PC-3 (cell line): ENCODE measurements at regions not wholly inside any gene's neighbourhood (a gene's known extent, or its start where the extent isn't known, plus 50 kb on each side); places are given as distances from the start of the nearest gene placed in this dataset.

Experiments
- ATAC-seq: fragments of 200-7000 bp; cut with Tn5 transposase; 2 replicates; pipeline ENCODE4 v1.9.1; 2020; ENCODE audit warnings: mild to moderate bottlenecking, moderate library complexity
- BruUV-seq: library from RNA; stranded (reverse); fragments of 400-500 nt; replicated peaks from 2 replicates; lab custom pipeline; 2021; lab: Mats Ljungman, UMichigan
- CTCF ChIA-PET: fragments of 300-600 bp; sonication (Branson Sonifier 250); formaldehyde crosslinking; loops from one replicate; lab custom pipeline; 2022; ENCODE audit warnings: antibody characterized with exemption; lab: Charles Lee
- POLR2A ChIA-PET: fragments of 300-600 bp; sonication (Branson Sonifier 250); formaldehyde crosslinking; loops from one replicate; lab custom pipeline; 2022; ENCODE audit warnings: antibody characterized with exemption; ENCODE audit not compliant: unreplicated experiment; lab: Charles Lee
- DNase-seq: peaks from one replicate; pipeline ENCODE4 v3.0.0-alpha.2; 2015
- H2AFZ ChIP-seq: fragments of 300-600 bp; sonication (generic); 2 replicates; pipeline ENCODE4 v1.6.0; 2016; ENCODE audit warnings: antibody characterized with exemption, low read length
- H3F3A ChIP-seq: fragments of 300-600 bp; sonication (generic); one replicate; pipeline ENCODE4 v1.6.0; 2017; ENCODE audit warnings: antibody characterized with exemption, low read length, control low read depth, mild to moderate bottlenecking; ENCODE audit not compliant: unreplicated experiment
- H3K27ac ChIP-seq: fragments of 300-600 bp; sonication (generic); 2 replicates; pipeline ENCODE4 v1.5.1; 2016; ENCODE audit warnings: mild to moderate bottlenecking, low read length
- H3K27me3 ChIP-seq: fragments of 300-600 bp; sonication (generic); 2 replicates; pipeline ENCODE4 v1.6.1; 2016; ENCODE audit warnings: low read length, mixed read lengths
- H3K36me3 ChIP-seq: fragments of 300-600 bp; sonication (generic); 2 replicates; pipeline ENCODE4 v1.6.1; 2016; ENCODE audit warnings: low read depth, mixed run types, low read length, mixed read lengths
- H3K4me1 ChIP-seq: fragments of 300-600 bp; sonication (generic); 2 replicates; pipeline ENCODE4 v1.5.1; 2016; ENCODE audit warnings: low read length; ENCODE audit not compliant: insufficient read depth
- H3K4me2 ChIP-seq: fragments of 300-600 bp; sonication (generic); 2 replicates; pipeline ENCODE4 v1.6.0; 2016; ENCODE audit warnings: low read length
- H3K4me3 ChIP-seq: fragments of 300-600 bp; sonication (generic); 2 replicates; pipeline ENCODE4 v1.5.1; 2016; ENCODE audit warnings: mild to moderate bottlenecking, low read length, mixed read lengths
- H3K79me2 ChIP-seq: fragments of 300-600 bp; sonication (generic); 2 replicates; pipeline ENCODE4 v1.6.1; 2017; ENCODE audit warnings: low read length, mixed read lengths
- H3K9ac ChIP-seq: fragments of 300-600 bp; sonication (generic); 2 replicates; pipeline ENCODE4 v1.6.0; 2016; ENCODE audit warnings: mild to moderate bottlenecking, low read length
- H3K9me2 ChIP-seq: fragments of 300-600 bp; sonication (generic); replicated peaks from 2 replicates; pipeline ENCODE4 v1.6.1; 2016; ENCODE audit warnings: mixed run types, low read length, mixed read lengths
- H3K9me3 ChIP-seq: fragments of 300-600 bp; sonication (generic); 2 replicates; pipeline ENCODE4 v1.6.1; 2016; ENCODE audit warnings: low read length, mixed read lengths
- H4K20me1 ChIP-seq: fragments of 300-600 bp; sonication (generic); 2 replicates; pipeline ENCODE4 v1.6.1; 2016; ENCODE audit warnings: low read length, mixed read lengths
- EZH2 ChIP-seq: fragments of 300-600 bp; sonication (generic); IDR thresholded peaks from one replicate; pipeline ENCODE4 v1.6.1; 2017; ENCODE audit warnings: antibody characterized with exemption, mild to moderate bottlenecking, low read length; ENCODE audit not compliant: unreplicated experiment
- EZH2phosphoT487 ChIP-seq: fragments of 300-600 bp; sonication (generic); IDR thresholded peaks from 2 replicates; pipeline ENCODE4 v1.6.1; 2018; ENCODE audit warnings: mild to moderate bottlenecking, antibody characterized with exemption, low read length, borderline replicate concordance
- intact Hi-C: fragments of 100-400 bp; cut with micrococcal nuclease; formaldehyde crosslinking; loops from 2 replicates; pipeline ENCODE4 v1.9.0; 2023
- TF ChIP-seq, protein P1 (sequence below): fragments of 300-600 bp; sonication (generic); conservative IDR thresholded peaks from 2 replicates; pipeline ENCODE4 v1.5.1; 2017; ENCODE audit warnings: antibody characterized with exemption, low read depth, mild to moderate bottlenecking, low read length

DNA sequence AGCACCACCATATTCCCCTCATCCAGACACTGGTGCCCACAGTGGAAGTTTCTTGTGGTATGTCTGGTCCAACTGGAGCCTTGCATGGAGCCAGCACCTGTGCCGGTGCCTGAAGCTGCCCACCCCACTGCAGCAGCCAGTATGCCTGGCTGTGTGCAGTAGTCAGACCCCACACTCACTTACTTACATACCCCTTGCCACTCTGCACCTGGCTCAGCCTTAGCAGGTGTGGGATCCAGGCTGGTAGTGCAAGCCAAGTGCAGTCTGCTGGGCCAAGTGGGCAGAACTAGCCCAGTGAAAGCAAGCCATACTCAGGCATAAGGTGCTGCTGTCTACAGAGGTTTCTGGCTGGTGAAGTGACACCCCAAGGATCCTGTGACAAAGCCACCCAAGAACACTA, 871.4 kb upstream of the C9orf72 start:
- Histone ChIP-seq H3K9ac (no peak overlapping the region), H3K4me1 (no peaks in the 10 kb centered on the region), H3K4me3 (no peak overlapping the region), H4K20me1 (no peaks in the 10 kb centered on the region), H3K4me2 (no peak overlapping the region), H2AFZ (no peak overlapping the region), H3K9me2 (no peaks in the 10 kb centered on the region), H3F3A (no peaks in the 10 kb centered on the region), H3K27me3 (no peaks in the 10 kb centered on the region), H3K36me3 (no peaks in the 10 kb centered on the region), H3K79me2 (no peaks in the 10 kb centered on the region), H3K9me3 (no peaks in the 10 kb centered on the region), H3K27ac (no peak overlapping the region)
- no TSS peak for BruUV-seq
- TF ChIP-seq EZH2phosphoT487 = no peak
- TF ChIP-seq, protein P1, sequence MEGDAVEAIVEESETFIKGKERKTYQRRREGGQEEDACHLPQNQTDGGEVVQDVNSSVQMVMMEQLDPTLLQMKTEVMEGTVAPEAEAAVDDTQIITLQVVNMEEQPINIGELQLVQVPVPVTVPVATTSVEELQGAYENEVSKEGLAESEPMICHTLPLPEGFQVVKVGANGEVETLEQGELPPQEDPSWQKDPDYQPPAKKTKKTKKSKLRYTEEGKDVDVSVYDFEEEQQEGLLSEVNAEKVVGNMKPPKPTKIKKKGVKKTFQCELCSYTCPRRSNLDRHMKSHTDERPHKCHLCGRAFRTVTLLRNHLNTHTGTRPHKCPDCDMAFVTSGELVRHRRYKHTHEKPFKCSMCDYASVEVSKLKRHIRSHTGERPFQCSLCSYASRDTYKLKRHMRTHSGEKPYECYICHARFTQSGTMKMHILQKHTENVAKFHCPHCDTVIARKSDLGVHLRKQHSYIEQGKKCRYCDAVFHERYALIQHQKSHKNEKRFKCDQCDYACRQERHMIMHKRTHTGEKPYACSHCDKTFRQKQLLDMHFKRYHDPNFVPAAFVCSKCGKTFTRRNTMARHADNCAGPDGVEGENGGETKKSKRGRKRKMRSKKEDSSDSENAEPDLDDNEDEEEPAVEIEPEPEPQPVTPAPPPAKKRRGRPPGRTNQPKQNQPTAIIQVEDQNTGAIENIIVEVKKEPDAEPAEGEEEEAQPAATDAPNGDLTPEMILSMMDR = no peak
- no peak for TF ChIP-seq EZH2
- CTCF ChIA-PET = no interaction called here
- ATAC-seq = no peak
- intact Hi-C loops = no loop called here
- POLR2A ChIA-PET = no interaction called here
- no peak for DNase-seq

DNA sequence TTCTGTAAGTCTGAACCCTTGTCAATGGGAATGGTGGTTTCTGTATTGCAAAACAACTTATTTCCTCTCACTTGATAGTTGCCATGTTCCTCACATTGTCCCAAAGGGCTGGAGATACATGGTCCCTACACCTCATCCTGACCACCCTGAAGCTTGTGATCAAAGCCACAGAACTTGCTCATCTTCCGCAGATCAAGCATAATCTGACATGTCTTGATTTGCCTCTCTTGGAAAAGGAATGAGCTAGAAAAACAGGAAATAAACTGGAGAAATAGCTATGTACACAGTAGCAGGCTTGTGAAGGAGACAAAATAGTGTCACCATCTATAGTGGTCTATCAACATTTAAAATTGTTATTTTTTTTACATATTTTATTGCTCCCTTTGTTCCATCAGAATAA, 871.9 kb upstream of the C9orf72 start:
- no peaks in the 10 kb centered on the region for H3K79me2 ChIP-seq
- no peak overlapping the region for H3K9ac ChIP-seq
- no peak for TF ChIP-seq EZH2
- no peak for TF ChIP-seq EZH2phosphoT487
- TF ChIP-seq, protein P1 = no peak
- no peaks in the 10 kb centered on the region for H3K36me3 ChIP-seq
- no peak overlapping the region for H2AFZ ChIP-seq
- intact Hi-C loops = no loop called here
- H3K4me3 ChIP-seq = no peak overlapping the region
- no peak for ATAC-seq
- no peaks in the 10 kb centered on the region for H3K4me1 ChIP-seq
- no peaks in the 10 kb centered on the region for H3K9me3 ChIP-seq
- H4K20me1 ChIP-seq = no peaks in the 10 kb centered on the region
- BruUV-seq = no TSS peak
- CTCF ChIA-PET = no interaction called here
- POLR2A ChIA-PET = no interaction called here
- H3K9me2 ChIP-seq = no peaks in the 10 kb centered on the region
- H3K27ac ChIP-seq = no peak overlapping the region
- DNase-seq = no peak
- H3F3A ChIP-seq = no peaks in the 10 kb centered on the region
- H3K27me3 ChIP-seq = no peaks in the 10 kb centered on the region
- no peak overlapping the region for H3K4me2 ChIP-seq

DNA sequence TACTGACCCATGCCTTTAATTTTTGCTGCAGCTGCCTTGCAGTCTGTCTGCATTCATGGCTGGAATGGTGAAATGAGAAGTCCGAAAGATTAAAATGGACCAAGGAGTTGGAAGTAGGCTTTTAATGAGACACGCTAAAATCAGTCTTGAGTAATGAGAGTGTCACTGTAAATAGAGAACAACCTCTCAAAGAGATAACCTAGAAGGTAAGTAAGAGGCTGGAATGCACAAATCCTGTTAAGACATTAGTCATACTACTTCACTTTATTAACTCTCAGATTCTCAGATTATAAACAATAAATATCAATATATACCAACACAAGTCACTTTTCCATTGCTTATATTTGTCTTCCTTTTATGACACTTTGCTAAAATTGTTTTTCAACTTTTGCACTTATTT, 880.6 kb upstream of the C9orf72 start:
- BruUV-seq = no TSS peak
- ChIA-PET POLR2A (no interaction called here), CTCF (no interaction called here)
- no peaks in the 10 kb centered on the region for H3K36me3 ChIP-seq
- no peaks in the 10 kb centered on the region for H3K27me3 ChIP-seq
- H3K9ac ChIP-seq = no peak overlapping the region
- no peaks in the 10 kb centered on the region for H3K4me1 ChIP-seq
- H3K27ac ChIP-seq = no peak overlapping the region
- H3K9me3 ChIP-seq = no peaks in the 10 kb centered on the region
- H3K79me2 ChIP-seq = no peaks in the 10 kb centered on the region
- intact Hi-C loops = no loop called here
- H3K4me2 ChIP-seq = no peak overlapping the region
- no peak overlapping the region for H3K4me3 ChIP-seq
- no peaks in the 10 kb centered on the region for H3K9me2 ChIP-seq
- H4K20me1 ChIP-seq = no peaks in the 10 kb centered on the region
- DNase-seq = no peak
- ATAC-seq = no peak
- H2AFZ ChIP-seq = no peak overlapping the region
- TF ChIP-seq EZH2phosphoT487 = no peak
- no peak for TF ChIP-seq EZH2
- TF ChIP-seq, protein P1 = no peak
- no peaks in the 10 kb centered on the region for H3F3A ChIP-seq
